Right cardiac atrium (tissue), 5 donors: ENCODE measurements at regions not wholly inside any gene's neighbourhood (a gene's known extent, or its start where the extent isn't known, plus 50 kb on each side); places are given as distances from the start of the nearest gene placed in this dataset.

Experiments
- ATAC-seq, 2 donors: fragments of 200-7000 bp; cut with Tn5 transposase; one replicate each; pipeline versions ENCODE4 v1.8.0 to v1.9.1; 2020; ENCODE audit warnings: moderate library complexity in 2 of 2, mild to moderate bottlenecking in 1 of 2
- DNase-seq, 3 donors: peaks; one replicate each; pipeline ENCODE4 v3.0.0-alpha.2; 2020
- H3K27ac ChIP-seq: one replicate; pipeline ENCODE4 v1.5.1; 2013; ENCODE audit warnings: mild to moderate bottlenecking, low read length, control low read depth, moderate library complexity
- H3K27me3 ChIP-seq: one replicate; pipeline ENCODE4 v1.6.1; 2013; ENCODE audit not compliant: control insufficient read depth, insufficient read depth
- H3K4me1 ChIP-seq: one replicate; pipeline ENCODE4 v1.6.1; 2013; ENCODE audit warnings: low read length; ENCODE audit not compliant: control insufficient read depth, insufficient read depth
- H3K4me3 ChIP-seq: one replicate; pipeline ENCODE4 v1.5.1; 2013; ENCODE audit warnings: low read length, control low read depth
- H3K9me3 ChIP-seq: one replicate; pipeline ENCODE4 v1.6.1; 2013; ENCODE audit warnings: low read length; ENCODE audit not compliant: control insufficient read depth
- WGBS: extraction: QIAGEN DNeasy Blood & Tissue Kit; methylation state at CpG from one replicate; pipeline ENCODE4 v1.1.7; 2013; 5-methylcytosine and 5-hydroxymethylcytosine counted together
- intact Hi-C, 4 donors: fragments of 100-400 bp; cut with DNase I; formaldehyde crosslinking; loops; one replicate each; pipeline versions ENCODE4 v1.11.0 to v1.14.0; 2022 to 2023
- donor health status: healthy with polysubstance abuse.
- donor health status: DM: no; HTN: yes; CAD: no.
- donor health status: DM: no; HTN: no; CAD: no.
- donor health status: DM: no; HTN: yes; CAD: no; lungs with severe emphysema.
- donor health status: DM: yes; HTN: yes; CAD: no.

- H3K27me3 ChIP-seq, result no peaks in the 10 kb centered on the region
- WGBS, result 60% methylated on average over 3 of the region's 3 CpGs
- no peak overlapping the region for H3K27ac ChIP-seq
- no peaks in the 10 kb centered on the region for H3K9me3 ChIP-seq
- no peak for ATAC-seq
- H3K4me3 ChIP-seq, result no peak overlapping the region
- no peaks in the 10 kb centered on the region for H3K4me1 ChIP-seq
- intact Hi-C loops, result no loop called here
- no peak for DNase-seq
Observed at GRCh38 chr7:89514970-89515369, 639.3 kb upstream of the STEAP1 start.

GRCh38 chr7:89517815-89518214 lies 636.5 kb upstream of the STEAP1 start:
- no peak overlapping the region for H3K4me3 ChIP-seq
- no peak for ATAC-seq
- no peak overlapping the region for H3K27ac ChIP-seq
- intact Hi-C loops, result no loop called here
- H3K9me3 ChIP-seq, result no peaks in the 10 kb centered on the region
- H3K4me1 ChIP-seq, result no peaks in the 10 kb centered on the region
- H3K27me3 ChIP-seq, result no peaks in the 10 kb centered on the region
- no peak for DNase-seq
- 69% methylated on average over 1 of the region's 1 CpG for WGBS

- Histone ChIP-seq H3K27ac (no peak overlapping the region), H3K27me3 (no peaks in the 10 kb centered on the region), H3K9me3 (no peaks in the 10 kb centered on the region), H3K4me1 (no peaks in the 10 kb centered on the region), H3K4me3 (no peak overlapping the region)
- intact Hi-C loops, result no loop called here
- 59% methylated on average over 1 of the region's 1 CpG for WGBS
- DNase-seq (no peak), ATAC-seq (no peak)
Observed at GRCh38 chr7:89549768-89550167, 604.5 kb upstream of the STEAP1 start.

- no peak for DNase-seq
- no peak for ATAC-seq
- Histone ChIP-seq H3K4me3 (no peak overlapping the region), H3K4me1 (no peaks in the 10 kb centered on the region), H3K9me3 (no peaks in the 10 kb centered on the region), H3K27ac (no peak overlapping the region), H3K27me3 (no peaks in the 10 kb centered on the region)
- intact Hi-C loops, result no loop called here
- 75% methylated on average over 5 of the region's 5 CpGs for WGBS
Observed at GRCh38 chr7:89554209-89554608, 600.1 kb upstream of the STEAP1 start.

- ATAC-seq (no peak), DNase-seq (no peak)
- Histone ChIP-seq H3K4me1 (no peaks in the 10 kb centered on the region), H3K27me3 (no peaks in the 10 kb centered on the region), H3K4me3 (no peak overlapping the region), H3K27ac (no peak overlapping the region), H3K9me3 (no peaks in the 10 kb centered on the region)
- intact Hi-C loops, result no loop called here
- 85% methylated on average over 3 of the region's 3 CpGs for WGBS
Observed at GRCh38 chr7:89559596-89559995, 594.7 kb upstream of the STEAP1 start.

- no peak for DNase-seq
- Histone ChIP-seq H3K27ac (no peak overlapping the region), H3K27me3 (no peaks in the 10 kb centered on the region), H3K4me1 (no peaks in the 10 kb centered on the region), H3K4me3 (no peak overlapping the region), H3K9me3 (no peaks in the 10 kb centered on the region)
- intact Hi-C loops, result no loop called here
- no peak for ATAC-seq
- 81% methylated on average over 1 of the region's 1 CpG for WGBS
Observed at GRCh38 chr7:89563597-89563996, 590.7 kb upstream of the STEAP1 start.

GRCh38 chr7:89584896-89585295 lies 569.4 kb upstream of the STEAP1 start:
- Histone ChIP-seq H3K4me3 (no peak overlapping the region), H3K27ac (no peak overlapping the region), H3K4me1 (no peaks in the 10 kb centered on the region), H3K9me3 (no peaks in the 10 kb centered on the region), H3K27me3 (no peaks in the 10 kb centered on the region)
- intact Hi-C loops, result no loop called here
- no peak for ATAC-seq
- 47% methylated on average over 1 of the region's 1 CpG for WGBS
- DNase-seq, result no peak

- WGBS, result 82% methylated on average over 5 of the region's 5 CpGs
- no peak for ATAC-seq
- no peaks in the 10 kb centered on the region for H3K9me3 ChIP-seq
- intact Hi-C loops, result no loop called here
- no peak overlapping the region for H3K4me3 ChIP-seq
- H3K27me3 ChIP-seq, result no peaks in the 10 kb centered on the region
- no peak overlapping the region for H3K27ac ChIP-seq
- no peaks in the 10 kb centered on the region for H3K4me1 ChIP-seq
- DNase-seq, result no peak
Observed at GRCh38 chr7:89593125-89593524, 561.1 kb upstream of the STEAP1 start.

GRCh38 chr7:89602984-89603383 lies 551.3 kb upstream of the STEAP1 start:
- H3K27ac ChIP-seq, result no peak overlapping the region
- no peaks in the 10 kb centered on the region for H3K9me3 ChIP-seq
- H3K4me1 ChIP-seq, result no peaks in the 10 kb centered on the region
- H3K4me3 ChIP-seq, result no peak overlapping the region
- intact Hi-C loops, result no loop called here
- no peak for ATAC-seq
- no peaks in the 10 kb centered on the region for H3K27me3 ChIP-seq
- WGBS, result 52% methylated on average over 1 of the region's 1 CpG
- DNase-seq, result no peak

- no peaks in the 10 kb centered on the region for H3K4me1 ChIP-seq
- no peak overlapping the region for H3K4me3 ChIP-seq
- no peaks in the 10 kb centered on the region for H3K27me3 ChIP-seq
- DNase-seq, result no peak
- intact Hi-C loops, result no loop called here
- H3K9me3 ChIP-seq, result no peaks in the 10 kb centered on the region
- WGBS, result 50% methylated on average over 3 of the region's 3 CpGs
- H3K27ac ChIP-seq, result no peak overlapping the region
- ATAC-seq, result no peak
Observed at GRCh38 chr7:89605362-89605761, 548.9 kb upstream of the STEAP1 start.

GRCh38 chr7:89606511-89606910 lies 547.8 kb upstream of the STEAP1 start:
- no peak overlapping the region for H3K27ac ChIP-seq
- no peaks in the 10 kb centered on the region for H3K27me3 ChIP-seq
- ATAC-seq, result no peak
- no peaks in the 10 kb centered on the region for H3K9me3 ChIP-seq
- no peak for DNase-seq
- intact Hi-C loops, result no loop called here
- no peak overlapping the region for H3K4me3 ChIP-seq
- 48% methylated on average over 3 of the region's 3 CpGs for WGBS
- no peaks in the 10 kb centered on the region for H3K4me1 ChIP-seq

- intact Hi-C loops, result no loop called here
- ATAC-seq, result no peak
- no peak overlapping the region for H3K27ac ChIP-seq
- no peaks in the 10 kb centered on the region for H3K27me3 ChIP-seq
- no peaks in the 10 kb centered on the region for H3K4me1 ChIP-seq
- no peak overlapping the region for H3K4me3 ChIP-seq
- DNase-seq, result no peak
- H3K9me3 ChIP-seq, result no peaks in the 10 kb centered on the region
Observed at GRCh38 chr7:89607792-89608191, 546.5 kb upstream of the STEAP1 start.
